OCI-LY1 (cell line): ENCODE measurements at regions not wholly inside any gene's neighbourhood (a gene's known extent, or its start where the extent isn't known, plus 50 kb on each side); places are given as distances from the start of the nearest gene placed in this dataset.

Experiments
- CTCF ChIP-seq: fragments of 200-600 bp; sonication (generic), shearing (Covaris generic); IDR thresholded peaks from 2 replicates; pipeline ENCODE4 v1.5.1; 2017; ENCODE audit warnings: mild to moderate bottlenecking, antibody characterized with exemption, low read length, moderate library complexity, mixed read lengths
- EZH2 ChIP-seq: fragments of 200-600 bp; sonication (generic), shearing (Covaris generic); IDR thresholded peaks from 2 replicates; pipeline ENCODE4 v1.8.0; 2017; ENCODE audit warnings: borderline replicate concordance, mixed run types, mild to moderate bottlenecking, antibody characterized with exemption, low read length, moderate library complexity, mixed read lengths

GRCh38 chr2:180343528-180344345, 336.6 kb upstream of the CWC22 start:
- TF ChIP-seq CTCF: no peak
- TF ChIP-seq EZH2: no peak
